ENCODE measurements at regions not wholly inside any gene's neighbourhood (a gene's known extent, or its start where the extent isn't known, plus 50 kb on each side); places are given as distances from the start of the nearest gene placed in this dataset.

- TF ChIP-seq RNF2 (IDR thresholded peaks at IDR 0.05; ENCODE audit: borderline replicate concordance, low read depth) (no peak), JUN (IDR thresholded peaks at IDR 0.05) (no peak), BHLHE40 (IDR thresholded peaks at IDR 0.05; ENCODE audit: low read depth, low read length) (no peak), MAX (IDR thresholded peaks at IDR 0.05) (no peak), ZFP36 (IDR thresholded peaks at IDR 0.05; ENCODE audit: borderline replicate concordance, partially characterized antibody) (no peak), EHMT2 (IDR thresholded peaks at IDR 0.05; ENCODE audit: low read depth) (no peak), EHF (CRISPR knock-in tag; IDR thresholded peaks at IDR 0.05) (no peak), JUNB (IDR thresholded peaks at IDR 0.05) (no peak), ATOH8 (CRISPR knock-in tag; IDR thresholded peaks at IDR 0.05; ENCODE audit: low read depth) (no peak), TFCP2L1 (CRISPR knock-in tag; IDR thresholded peaks at IDR 0.05) (no peak), ELK1 (IDR thresholded peaks at IDR 0.05; ENCODE audit: low read depth, low read length) (no peak), ZNF302 (CRISPR knock-in tag; IDR thresholded peaks at IDR 0.05) (no peak), EP300 (IDR thresholded peaks at IDR 0.05) (no peak), KDM5A (IDR thresholded peaks at IDR 0.05) (no peak), ZSCAN20 (CRISPR knock-in tag; IDR thresholded peaks at IDR 0.05) (no peak), HOXB5 (CRISPR knock-in tag; IDR thresholded peaks at IDR 0.05) (no peak)
- no peaks in the 10 kb centered on the region for H3K4me1 ChIP-seq
- H3K4me3 ChIP-seq = no peak overlapping the region
- FAIRE-seq (no peak), ATAC-seq (no peak), DNase-seq (ENCODE audit: low read depth in 1 of 2, low spot score in 1 of 2) (no peak)
- POLR2A ChIA-PET = no interaction called here
- 0% methylated on average over 2 of the region's 2 CpGs for WGBS (ENCODE audit: missing lambda C conversion rate)
- CTCF ChIA-PET = interaction anchor here (1.2 to 1.4 kb wide), 2 partner anchors 9 to 14 kb away, joined by 5 to 7 read pairs; no protein-coding TSS in a partner anchor
- no peaks in the 10 kb centered on the region for H3K9me3 ChIP-seq
- H3K27ac ChIP-seq = no peak overlapping the region
- no peak overlapping the region for H3K4me2 ChIP-seq
Measured at GRCh38 chr14:21725250-21725649, 51.6 kb upstream of the OR4E1 start.

GRCh38 chr14:21724090-21724973, 50.7 kb upstream of the OR4E1 start:
- TF ChIP-seq ZSCAN20 (CRISPR knock-in tag; IDR thresholded peaks at IDR 0.05) (no peak), BHLHE40 (IDR thresholded peaks at IDR 0.05; ENCODE audit: low read depth, low read length) (no peak), MAX (IDR thresholded peaks at IDR 0.05) (no peak), PBX3 (IDR thresholded peaks at IDR 0.05) (no peak), RARB (CRISPR knock-in tag; IDR thresholded peaks at IDR 0.05) (no peak), ZFP36 (IDR thresholded peaks at IDR 0.05; ENCODE audit: borderline replicate concordance, partially characterized antibody) (no peak)
- FAIRE-seq = no peak
- Histone ChIP-seq H3K4me2 (no peak overlapping the region), H3K9me3 (no peaks in the 10 kb centered on the region), H3K27ac (no peak overlapping the region), H3K4me3 (no peak overlapping the region), H3K4me1 (no peaks in the 10 kb centered on the region)
- POLR2A ChIA-PET = no interaction called here
- CTCF ChIA-PET = interaction anchor here (1.1 to 1.6 kb wide), 5 partner anchors 10 to 86 kb away, joined by 3 to 7 read pairs (median 5); no protein-coding TSS in a partner anchor
- ATAC-seq = no peak
- no peak for DNase-seq (ENCODE audit: low read depth in 1 of 2, low spot score in 1 of 2)
- 20% methylated on average over 8 of the region's 8 CpGs for WGBS (ENCODE audit: missing lambda C conversion rate)
